OCI-M1 (cell line): ENCODE measurements at regions not wholly inside any gene's neighbourhood (a gene's known extent, or its start where the extent isn't known, plus 50 kb on each side); places are given as distances from the start of the nearest gene placed in this dataset.
A peak's percentile ranks its signal among the peaks of the same experiment; 100 is the strongest.
"Not testable (repeated sequence)": the region's sequence is repeated elsewhere in the genome, so short reads cannot be mapped to it uniquely, and the experiment has no call there.

Source experiments
- DNase-seq: peaks from one replicate; lab custom pipeline; 2025; lab: John Stamatoyannopoulos, UW

- no peak for DNase-seq
Observed at GRCh38 chr18:11379660-11380059, 229.7 kb upstream of the SLC35G4 start.

- DNase-seq, result no peak
Observed at GRCh38 chr18:11377766-11378540, 228.6 kb upstream of the PIEZO2 start.

- DNase-seq, result no peak
Observed at GRCh38 chr18:11372163-11372562, 222.8 kb upstream of the PIEZO2 start.

GRCh38 chr18:11369556-11369955 is 220.2 kb upstream of the PIEZO2 start:
- DNase-seq, result peak; percentile 77

- peak; percentile 69 for DNase-seq
Observed at GRCh38 chr18:11368020-11368419, 218.7 kb upstream of the PIEZO2 start.

GRCh38 chr18:11367351-11367750 is 218.0 kb upstream of the PIEZO2 start:
- DNase-seq, result no peak

GRCh38 chr18:11366410-11366809 is 217.0 kb upstream of the PIEZO2 start:
- DNase-seq, result peak; percentile 21

GRCh38 chr18:11362856-11363255 is 213.5 kb upstream of the PIEZO2 start:
- DNase-seq, result no peak

- DNase-seq, result not testable (repeated sequence)
Observed at GRCh38 chr18:11361862-11362261, 212.5 kb upstream of the PIEZO2 start.

GRCh38 chr18:11357678-11358077 is 208.3 kb upstream of the PIEZO2 start:
- no peak for DNase-seq

- not testable (repeated sequence) for DNase-seq
Observed at GRCh38 chr18:11344576-11344975, 195.2 kb upstream of the PIEZO2 start.

GRCh38 chr18:11343096-11343495 is 193.7 kb upstream of the PIEZO2 start:
- DNase-seq, result no peak

- peak; percentile 32 for DNase-seq
Observed at GRCh38 chr18:11342115-11342514, 192.7 kb upstream of the PIEZO2 start.

GRCh38 chr18:11339188-11339775 is 189.9 kb upstream of the PIEZO2 start:
- DNase-seq, result no peak

GRCh38 chr18:11336241-11336640 is 186.9 kb upstream of the PIEZO2 start:
- DNase-seq, result peak; percentile 25

GRCh38 chr18:11327391-11328009 is 178.1 kb upstream of the PIEZO2 start:
- DNase-seq, result no peak

GRCh38 chr18:11324956-11325882 is 175.8 kb upstream of the PIEZO2 start:
- peak; percentile 44 for DNase-seq

GRCh38 chr18:11324510-11324909 is 175.1 kb upstream of the PIEZO2 start:
- DNase-seq, result no peak

GRCh38 chr18:11323359-11323819 is 174.0 kb upstream of the PIEZO2 start:
- DNase-seq, result peak; percentile 33

- DNase-seq, result no peak
Observed at GRCh38 chr18:11322716-11323115, 173.3 kb upstream of the PIEZO2 start.

GRCh38 chr18:11322006-11322405 is 172.6 kb upstream of the PIEZO2 start:
- no peak for DNase-seq

GRCh38 chr18:11320986-11321385 is 171.6 kb upstream of the PIEZO2 start:
- no peak for DNase-seq
